HEK293 (cell line): ENCODE measurements at regions not wholly inside any gene's neighbourhood (a gene's known extent, or its start where the extent isn't known, plus 50 kb on each side); places are given as distances from the start of the nearest gene placed in this dataset.

Experiments used
- CTCF ChIA-PET: fragments of 350-600 bp; formaldehyde crosslinking; extraction: SDS; loops from one replicate; lab custom pipeline; 2021; ENCODE audit warnings: antibody characterized with exemption; lab: Yijun Ruan, JAX
- POLR2A ChIA-PET: fragments of 300-600 bp; formaldehyde crosslinking; extraction: SDS; loops from one replicate; lab custom pipeline; 2020; ENCODE audit warnings: antibody characterized with exemption, inconsistent platforms; lab: Yijun Ruan, JAX
- H3K27ac ChIP-seq: fragments of 200-500 bp; sonication (Bioruptor generic); 2 replicates; pipeline ENCODE4 v1.5.1; 2014; ENCODE audit warnings: low read depth, low read length, control low read depth, inconsistent platforms; ENCODE audit errors: extremely low read depth
- H3K36me3 ChIP-seq, 2 experiments: fragments of 200-500 bp in 1 of 2; sonication (Bioruptor generic) in 1 of 2; 1 replicate in 1 of 2; 2 replicates in 1 of 2; pipeline ENCODE4 v1.5.1; 2014 to 2017; ENCODE audit warnings: inconsistent platforms in 2 of 2, low read length in 2 of 2; ENCODE audit not compliant: control insufficient read depth in 2 of 2, insufficient read depth in 1 of 2
- H3K4me1 ChIP-seq: fragments of 200-500 bp; sonication (Bioruptor generic); 2 replicates; pipeline ENCODE4 v1.5.1; 2014; ENCODE audit warnings: mild to moderate bottlenecking, low read length, inconsistent platforms; ENCODE audit not compliant: control insufficient read depth, insufficient read depth
- H3K4me3 ChIP-seq: 2 replicates; pipeline ENCODE4 v1.5.1; 2011; ENCODE audit warnings: low read depth, mild to moderate bottlenecking, control low read depth, low read length, moderate library complexity
- H3K9me3 ChIP-seq: fragments of 200-500 bp; sonication (Bioruptor generic); 2 replicates; pipeline ENCODE4 v1.5.1; 2014; ENCODE audit warnings: low read depth, low read length, inconsistent platforms; ENCODE audit not compliant: control insufficient read depth, insufficient read depth
- BCL11A ChIP-seq: fragments of 450-650 bp; formaldehyde crosslinking; IDR thresholded peaks from 2 replicates; pipeline ENCODE4 v1.5.1; 2016; ENCODE audit warnings: low read depth, missing biosample characterization, missing genetic modification characterization
- KLF1 ChIP-seq: fragments of 450-650 bp; formaldehyde crosslinking; IDR thresholded peaks from 2 replicates; pipeline ENCODE4 v1.5.1; 2016; ENCODE audit warnings: missing biosample characterization, missing genetic modification characterization
- SCRT1 ChIP-seq: fragments of 450-650 bp; formaldehyde crosslinking; IDR thresholded peaks from 2 replicates; pipeline ENCODE4 v1.5.1; 2016; ENCODE audit warnings: missing biosample characterization, missing genetic modification characterization, borderline replicate concordance
- TCF7L2 ChIP-seq: IDR thresholded peaks from 2 replicates; pipeline ENCODE4 v1.6.1; 2011; ENCODE audit warnings: low read depth, mild to moderate bottlenecking, inconsistent platforms, low read length, moderate library complexity, borderline replicate concordance
- ZBTB21 ChIP-seq: fragments of 450-650 bp; formaldehyde crosslinking; IDR thresholded peaks from 2 replicates; pipeline ENCODE4 v1.5.1; 2017; ENCODE audit warnings: missing biosample characterization, missing genetic modification characterization
- ZEB2 ChIP-seq: fragments of 450-650 bp; formaldehyde crosslinking; IDR thresholded peaks from 2 replicates; pipeline ENCODE4 v1.5.1; 2016; ENCODE audit warnings: missing biosample characterization, missing genetic modification characterization
- ZNF2 ChIP-seq: fragments of 450-650 bp; formaldehyde crosslinking; IDR thresholded peaks from 2 replicates; pipeline ENCODE4 v1.5.1; 2016; ENCODE audit warnings: missing biosample characterization, missing genetic modification characterization
- ZNF266 ChIP-seq: fragments of 450-650 bp; formaldehyde crosslinking; IDR thresholded peaks from 2 replicates; pipeline ENCODE4 v1.5.1; 2016; ENCODE audit warnings: missing biosample characterization, missing genetic modification characterization, low read depth
- ZNF280C ChIP-seq: fragments of 450-650 bp; formaldehyde crosslinking; IDR thresholded peaks from 2 replicates; pipeline ENCODE4 v1.5.1; 2016; ENCODE audit warnings: missing biosample characterization, missing genetic modification characterization
- ZNF423 ChIP-seq: fragments of 450-650 bp; formaldehyde crosslinking; IDR thresholded peaks from 2 replicates; pipeline ENCODE4 v1.5.1; 2016; ENCODE audit warnings: missing biosample characterization, missing genetic modification characterization
- ZNF48 ChIP-seq: fragments of 450-650 bp; formaldehyde crosslinking; IDR thresholded peaks from 2 replicates; pipeline ENCODE4 v1.5.1; 2016; ENCODE audit warnings: missing biosample characterization, missing genetic modification characterization
- ZNF580 ChIP-seq: fragments of 450-650 bp; formaldehyde crosslinking; IDR thresholded peaks from 2 replicates; pipeline ENCODE4 v1.5.1; 2016; ENCODE audit warnings: missing biosample characterization, missing genetic modification characterization
- ZNF596 ChIP-seq: fragments of 450-650 bp; IDR thresholded peaks from 2 replicates; pipeline ENCODE4 v1.5.0; 2018; ENCODE audit warnings: missing biosample characterization, mild to moderate bottlenecking, missing genetic modification characterization, moderate library complexity
- ZNF600 ChIP-seq: fragments of 450-650 bp; formaldehyde crosslinking; IDR thresholded peaks from 2 replicates; pipeline ENCODE4 v1.5.1; 2016; ENCODE audit warnings: missing biosample characterization, missing genetic modification characterization
- ZNF645 ChIP-seq: fragments of 450-650 bp; formaldehyde crosslinking; IDR thresholded peaks from 2 replicates; pipeline ENCODE4; 2016; ENCODE audit warnings: missing biosample characterization, missing genetic modification characterization
- ZNF704 ChIP-seq: fragments of 450-650 bp; formaldehyde crosslinking; IDR thresholded peaks from 2 replicates; pipeline ENCODE4 v1.5.1; 2016; ENCODE audit warnings: missing biosample characterization, missing genetic modification characterization
- ZNF830 ChIP-seq: fragments of 450-650 bp; IDR thresholded peaks from 2 replicates; pipeline ENCODE4 v1.5.0; 2018; ENCODE audit warnings: missing biosample characterization, missing genetic modification characterization, low read depth, mild to moderate bottlenecking, moderate library complexity
- ZSCAN30 ChIP-seq: fragments of 450-650 bp; IDR thresholded peaks from 2 replicates; pipeline ENCODE4 v1.5.1; 2018; ENCODE audit warnings: missing biosample characterization, mild to moderate bottlenecking, missing genetic modification characterization, moderate library complexity
- TF ChIP-seq, protein P1 (sequence below): fragments of 450-650 bp; formaldehyde crosslinking; IDR thresholded peaks from 2 replicates; pipeline ENCODE4 v1.5.1; 2016; ENCODE audit warnings: missing biosample characterization, missing genetic modification characterization, borderline replicate concordance
- TF ChIP-seq, protein P2 (sequence below): fragments of 450-650 bp; formaldehyde crosslinking; IDR thresholded peaks from 2 replicates; pipeline ENCODE4 v1.5.1; 2017; ENCODE audit warnings: missing biosample characterization, missing genetic modification characterization
- TF ChIP-seq, protein P3 (sequence below): fragments of 450-650 bp; formaldehyde crosslinking; IDR thresholded peaks from 2 replicates; pipeline ENCODE4 v1.5.1; 2016; ENCODE audit warnings: missing biosample characterization, missing genetic modification characterization

DNA sequence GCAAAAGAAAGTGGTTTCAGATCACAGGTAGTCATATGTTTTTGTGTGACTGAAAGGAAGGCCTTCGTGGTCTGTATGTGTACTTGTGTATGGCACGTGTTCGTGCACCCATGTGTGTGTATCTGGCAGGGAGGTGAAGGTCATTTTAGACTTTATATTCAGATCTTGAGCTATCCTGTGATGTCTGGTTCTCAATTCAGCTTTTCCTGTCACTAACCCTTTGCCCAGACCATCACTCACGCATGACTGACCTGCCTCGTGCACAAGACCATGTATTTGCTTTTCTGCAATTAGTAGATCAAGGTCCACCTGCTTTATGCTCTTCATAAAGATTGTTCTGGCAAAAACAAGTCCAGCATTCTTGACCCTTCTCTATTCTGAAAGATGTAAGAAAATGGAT is 139.7 kb upstream of the MAF start (continued):
- no peak for TF ChIP-seq ZNF704
- TF ChIP-seq ZNF830 (tag by site-specific recombination), result no peak
- TF ChIP-seq SCRT1 (tag by site-specific recombination), result no peak
- TF ChIP-seq ZNF2 (tag by site-specific recombination), result no peak
- TF ChIP-seq ZEB2 (tag by site-specific recombination), result no peak
- TF ChIP-seq ZNF596 (tag by site-specific recombination), result no peak
- no peak for TF ChIP-seq ZNF48

- Histone ChIP-seq H3K9me3 (no peaks in the 10 kb centered on the region), H3K36me3 (no peaks in the 10 kb centered on the region), H3K27ac (no peak overlapping the region), H3K4me3 (no peak overlapping the region), H3K4me1 (no peaks in the 10 kb centered on the region)
- TF ChIP-seq ZNF600 (tag by site-specific recombination), result no peak
- no peak for TF ChIP-seq TCF7L2
- TF ChIP-seq ZEB2 (tag by site-specific recombination), result no peak
- TF ChIP-seq ZNF266 (tag by site-specific recombination), result no peak
- TF ChIP-seq ZNF423 (tag by site-specific recombination), result no peak
- TF ChIP-seq ZBTB21 (tag by site-specific recombination), result no peak
- TF ChIP-seq ZNF280C, result no peak
- TF ChIP-seq ZNF580 (tag by site-specific recombination), result no peak
- TF ChIP-seq, protein P1, sequence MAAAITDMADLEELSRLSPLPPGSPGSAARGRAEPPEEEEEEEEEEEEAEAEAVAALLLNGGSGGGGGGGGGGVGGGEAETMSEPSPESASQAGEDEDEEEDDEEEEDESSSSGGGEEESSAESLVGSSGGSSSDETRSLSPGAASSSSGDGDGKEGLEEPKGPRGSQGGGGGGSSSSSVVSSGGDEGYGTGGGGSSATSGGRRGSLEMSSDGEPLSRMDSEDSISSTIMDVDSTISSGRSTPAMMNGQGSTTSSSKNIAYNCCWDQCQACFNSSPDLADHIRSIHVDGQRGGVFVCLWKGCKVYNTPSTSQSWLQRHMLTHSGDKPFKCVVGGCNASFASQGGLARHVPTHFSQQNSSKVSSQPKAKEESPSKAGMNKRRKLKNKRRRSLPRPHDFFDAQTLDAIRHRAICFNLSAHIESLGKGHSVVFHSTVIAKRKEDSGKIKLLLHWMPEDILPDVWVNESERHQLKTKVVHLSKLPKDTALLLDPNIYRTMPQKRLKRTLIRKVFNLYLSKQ (tag by site-specific recombination), result no peak
- TF ChIP-seq ZNF645 (tag by site-specific recombination), result no peak
- TF ChIP-seq KLF1 (tag by site-specific recombination), result no peak
- no peak for TF ChIP-seq BCL11A (tag by site-specific recombination)
- TF ChIP-seq, protein P2, sequence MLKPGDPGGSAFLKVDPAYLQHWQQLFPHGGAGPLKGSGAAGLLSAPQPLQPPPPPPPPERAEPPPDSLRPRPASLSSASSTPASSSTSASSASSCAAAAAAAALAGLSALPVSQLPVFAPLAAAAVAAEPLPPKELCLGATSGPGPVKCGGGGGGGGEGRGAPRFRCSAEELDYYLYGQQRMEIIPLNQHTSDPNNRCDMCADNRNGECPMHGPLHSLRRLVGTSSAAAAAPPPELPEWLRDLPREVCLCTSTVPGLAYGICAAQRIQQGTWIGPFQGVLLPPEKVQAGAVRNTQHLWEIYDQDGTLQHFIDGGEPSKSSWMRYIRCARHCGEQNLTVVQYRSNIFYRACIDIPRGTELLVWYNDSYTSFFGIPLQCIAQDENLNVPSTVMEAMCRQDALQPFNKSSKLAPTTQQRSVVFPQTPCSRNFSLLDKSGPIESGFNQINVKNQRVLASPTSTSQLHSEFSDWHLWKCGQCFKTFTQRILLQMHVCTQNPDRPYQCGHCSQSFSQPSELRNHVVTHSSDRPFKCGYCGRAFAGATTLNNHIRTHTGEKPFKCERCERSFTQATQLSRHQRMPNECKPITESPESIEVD (tag by site-specific recombination), result no peak
- TF ChIP-seq, protein P3, sequence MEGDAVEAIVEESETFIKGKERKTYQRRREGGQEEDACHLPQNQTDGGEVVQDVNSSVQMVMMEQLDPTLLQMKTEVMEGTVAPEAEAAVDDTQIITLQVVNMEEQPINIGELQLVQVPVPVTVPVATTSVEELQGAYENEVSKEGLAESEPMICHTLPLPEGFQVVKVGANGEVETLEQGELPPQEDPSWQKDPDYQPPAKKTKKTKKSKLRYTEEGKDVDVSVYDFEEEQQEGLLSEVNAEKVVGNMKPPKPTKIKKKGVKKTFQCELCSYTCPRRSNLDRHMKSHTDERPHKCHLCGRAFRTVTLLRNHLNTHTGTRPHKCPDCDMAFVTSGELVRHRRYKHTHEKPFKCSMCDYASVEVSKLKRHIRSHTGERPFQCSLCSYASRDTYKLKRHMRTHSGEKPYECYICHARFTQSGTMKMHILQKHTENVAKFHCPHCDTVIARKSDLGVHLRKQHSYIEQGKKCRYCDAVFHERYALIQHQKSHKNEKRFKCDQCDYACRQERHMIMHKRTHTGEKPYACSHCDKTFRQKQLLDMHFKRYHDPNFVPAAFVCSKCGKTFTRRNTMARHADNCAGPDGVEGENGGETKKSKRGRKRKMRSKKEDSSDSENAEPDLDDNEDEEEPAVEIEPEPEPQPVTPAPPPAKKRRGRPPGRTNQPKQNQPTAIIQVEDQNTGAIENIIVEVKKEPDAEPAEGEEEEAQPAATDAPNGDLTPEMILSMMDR (tag by site-specific recombination), result no peak
- no peak for TF ChIP-seq ZSCAN30 (tag by site-specific recombination)
- POLR2A ChIA-PET, result no interaction called here
- CTCF ChIA-PET, result no interaction called here
Observed at GRCh38 chr16:79735271-79735670, 134.7 kb upstream of the MAF start.
